ENCODE measurements at regions not wholly inside any gene's neighbourhood (a gene's known extent, or its start where the extent isn't known, plus 50 kb on each side); places are given as distances from the start of the nearest gene placed in this dataset.

DNA sequence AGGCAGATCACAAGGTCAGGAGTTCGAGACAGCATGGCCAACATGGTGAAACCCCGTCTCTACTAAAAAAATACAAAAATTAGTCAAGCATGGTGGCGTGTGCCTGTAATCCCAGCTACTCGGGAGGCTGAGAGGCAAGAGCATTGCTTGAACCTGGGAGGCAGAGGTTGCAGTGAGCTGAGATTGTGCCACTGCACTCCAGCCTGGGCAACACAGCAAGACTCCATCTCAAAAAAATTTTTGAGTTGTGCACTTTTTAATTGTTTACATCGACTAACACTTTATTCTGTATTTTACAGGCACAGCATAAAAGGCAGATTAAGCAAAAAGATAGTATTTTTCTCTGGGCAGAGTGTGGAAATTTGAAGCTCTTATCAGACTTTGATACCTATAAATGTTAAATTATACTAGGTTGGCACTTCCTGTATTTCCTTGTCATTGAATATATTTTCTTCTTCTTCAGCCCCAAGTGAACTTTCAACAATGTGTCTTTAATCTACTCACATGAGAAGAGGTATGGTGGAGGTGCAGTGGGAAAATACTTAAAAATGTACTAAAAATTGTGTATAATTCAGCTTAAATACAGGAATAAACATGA is 180.6 kb upstream of the ELL2 start:
- TF ChIP-seq, protein P1, sequence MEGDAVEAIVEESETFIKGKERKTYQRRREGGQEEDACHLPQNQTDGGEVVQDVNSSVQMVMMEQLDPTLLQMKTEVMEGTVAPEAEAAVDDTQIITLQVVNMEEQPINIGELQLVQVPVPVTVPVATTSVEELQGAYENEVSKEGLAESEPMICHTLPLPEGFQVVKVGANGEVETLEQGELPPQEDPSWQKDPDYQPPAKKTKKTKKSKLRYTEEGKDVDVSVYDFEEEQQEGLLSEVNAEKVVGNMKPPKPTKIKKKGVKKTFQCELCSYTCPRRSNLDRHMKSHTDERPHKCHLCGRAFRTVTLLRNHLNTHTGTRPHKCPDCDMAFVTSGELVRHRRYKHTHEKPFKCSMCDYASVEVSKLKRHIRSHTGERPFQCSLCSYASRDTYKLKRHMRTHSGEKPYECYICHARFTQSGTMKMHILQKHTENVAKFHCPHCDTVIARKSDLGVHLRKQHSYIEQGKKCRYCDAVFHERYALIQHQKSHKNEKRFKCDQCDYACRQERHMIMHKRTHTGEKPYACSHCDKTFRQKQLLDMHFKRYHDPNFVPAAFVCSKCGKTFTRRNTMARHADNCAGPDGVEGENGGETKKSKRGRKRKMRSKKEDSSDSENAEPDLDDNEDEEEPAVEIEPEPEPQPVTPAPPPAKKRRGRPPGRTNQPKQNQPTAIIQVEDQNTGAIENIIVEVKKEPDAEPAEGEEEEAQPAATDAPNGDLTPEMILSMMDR (conservative IDR thresholded peaks at IDR 0.05; ENCODE audit: low read depth, low read length), result no peak
- no peak for TF ChIP-seq EZH2 (IDR thresholded peaks at IDR 0.05; ENCODE audit: borderline replicate concordance, low read depth, low read length, poor library complexity, severe bottlenecking)
